HAP-1 (cell line): ENCODE measurements at regions not wholly inside any gene's neighbourhood (a gene's known extent, or its start where the extent isn't known, plus 50 kb on each side); places are given as distances from the start of the nearest gene placed in this dataset.
"Not testable (repeated sequence)": the region's sequence is repeated elsewhere in the genome, so short reads cannot be mapped to it uniquely, and the experiment has no call there.

Experiments
- DNase-seq, 2 experiments: peaks; one replicate each; pipeline ENCODE4 v3.0.0-alpha.2; 2016 to 2020; ENCODE audit warnings: low spot score in 2 of 2
- H3K27me3 ChIP-seq: fragments of 250-450 bp; sonication (Bioruptor Pico); 2 replicates; pipeline ENCODE4 v1.5.1; 2020; ENCODE audit warnings: low read depth, mild to moderate bottlenecking, moderate library complexity
- H3K36me3 ChIP-seq: fragments of 250-450 bp; sonication (Bioruptor Pico); replicated peaks from 2 replicates; pipeline ENCODE4 v1.5.1; 2020; ENCODE audit warnings: mild to moderate bottlenecking
- H3K4me1 ChIP-seq: fragments of 250-450 bp; sonication (Bioruptor Pico); 2 replicates; pipeline ENCODE4 v1.5.1; 2020; ENCODE audit warnings: mild to moderate bottlenecking
- H3K4me3 ChIP-seq: fragments of 250-450 bp; sonication (Bioruptor Pico); 2 replicates; pipeline ENCODE4 v1.5.1; 2020; ENCODE audit warnings: mild to moderate bottlenecking, moderate library complexity
- H3K9me3 ChIP-seq: fragments of 250-450 bp; sonication (Bioruptor Pico); 2 replicates; pipeline ENCODE4 v1.5.1; 2020; ENCODE audit warnings: mild to moderate bottlenecking, moderate library complexity
- in situ Hi-C: fragments of 300-500 bp; cut with MboI; formaldehyde crosslinking; loops from 3 replicates; pipeline ENCODE4 v1.14.3; 2020; ENCODE audit warnings: low sequenced_read_pairs, inconsistent platforms, mixed read lengths

DNA sequence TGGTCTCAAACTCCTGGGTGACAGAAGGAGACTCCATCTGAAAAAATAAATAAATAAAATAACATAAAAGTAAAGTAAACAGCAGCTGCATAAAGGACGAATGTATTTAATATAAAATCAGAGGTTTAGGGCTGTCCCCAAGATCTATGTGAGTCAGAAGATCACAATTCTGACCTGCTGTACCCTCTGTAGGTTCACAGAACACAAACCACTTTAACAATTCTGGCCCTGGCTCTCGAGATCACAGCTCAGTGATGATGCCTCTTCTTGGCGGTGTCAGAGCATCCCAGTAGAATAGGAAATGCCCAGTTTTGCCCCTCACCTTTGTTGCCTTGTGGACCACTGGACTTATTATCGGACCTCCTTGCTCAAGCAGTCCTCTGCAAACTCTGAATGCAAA lies 380.9 kb downstream of the TLE1 start:
- no peaks in the 10 kb centered on the region for H3K27me3 ChIP-seq
- no peaks in the 10 kb centered on the region for H3K36me3 ChIP-seq
- H3K9me3 ChIP-seq: no peaks in the 10 kb centered on the region
- no peak for DNase-seq
- H3K4me1 ChIP-seq: no peaks in the 10 kb centered on the region
- in situ Hi-C loops: no loop called here
- H3K4me3 ChIP-seq: no peak overlapping the region

DNA sequence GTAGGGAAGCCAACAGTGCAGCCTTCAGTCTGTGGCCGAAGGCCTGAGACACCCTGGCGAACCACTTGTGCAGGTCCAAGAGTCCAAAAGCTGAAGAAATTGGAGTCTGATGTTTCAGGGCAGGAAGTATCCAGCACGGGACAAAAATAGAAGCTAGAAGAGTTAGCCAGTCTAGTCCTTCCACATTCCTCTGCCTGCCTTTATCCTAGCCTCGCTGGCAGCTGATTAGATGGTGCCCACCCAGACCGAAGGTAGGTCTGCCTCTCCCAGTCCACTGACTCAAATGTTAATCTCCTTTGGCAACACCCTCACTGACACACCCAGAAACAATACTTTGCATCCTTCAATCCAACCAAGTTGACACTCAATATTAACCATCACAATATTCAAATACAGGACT lies 381.6 kb downstream of the TLE1 start:
- H3K27me3 ChIP-seq, DNase-seq, H3K4me3 ChIP-seq, H3K9me3 ChIP-seq, in situ Hi-C loops, H3K4me1 ChIP-seq, H3K36me3 ChIP-seq: not testable (repeated sequence)

DNA sequence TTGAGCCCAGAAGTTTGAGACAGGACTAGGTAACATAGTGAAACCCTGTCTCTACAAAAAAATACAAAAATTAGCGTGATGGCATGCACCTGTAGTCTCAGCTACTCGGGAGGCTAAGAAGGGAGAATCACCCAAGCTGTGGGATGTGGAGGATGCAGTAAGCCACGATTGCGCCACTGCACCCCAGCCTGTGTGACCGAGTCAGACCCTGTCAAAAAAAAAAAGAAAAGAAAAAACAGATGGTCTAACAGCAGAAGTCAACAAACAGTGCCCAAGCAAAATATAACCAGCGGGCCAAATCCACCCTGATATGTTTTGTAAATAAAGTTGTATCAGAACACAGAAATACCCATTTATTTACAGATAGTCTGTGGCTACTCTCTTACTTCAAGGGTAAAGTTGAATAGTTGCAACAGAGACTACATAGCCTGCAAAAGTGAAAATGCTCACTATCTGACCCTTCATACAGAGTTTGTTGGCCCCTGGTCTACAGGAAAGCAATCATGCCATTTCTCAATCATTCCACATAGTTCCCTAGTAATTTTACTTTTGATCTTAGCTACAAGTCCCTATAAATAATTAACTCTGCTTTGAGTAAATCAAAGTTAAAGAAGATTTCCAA lies 383.7 kb downstream of the TLE1 start:
- no peaks in the 10 kb centered on the region for H3K4me1 ChIP-seq
- no peak overlapping the region for H3K4me3 ChIP-seq
- no peaks in the 10 kb centered on the region for H3K27me3 ChIP-seq
- in situ Hi-C loops: no loop called here
- DNase-seq: no peak
- no peaks in the 10 kb centered on the region for H3K36me3 ChIP-seq
- H3K9me3 ChIP-seq: no peaks in the 10 kb centered on the region

DNA sequence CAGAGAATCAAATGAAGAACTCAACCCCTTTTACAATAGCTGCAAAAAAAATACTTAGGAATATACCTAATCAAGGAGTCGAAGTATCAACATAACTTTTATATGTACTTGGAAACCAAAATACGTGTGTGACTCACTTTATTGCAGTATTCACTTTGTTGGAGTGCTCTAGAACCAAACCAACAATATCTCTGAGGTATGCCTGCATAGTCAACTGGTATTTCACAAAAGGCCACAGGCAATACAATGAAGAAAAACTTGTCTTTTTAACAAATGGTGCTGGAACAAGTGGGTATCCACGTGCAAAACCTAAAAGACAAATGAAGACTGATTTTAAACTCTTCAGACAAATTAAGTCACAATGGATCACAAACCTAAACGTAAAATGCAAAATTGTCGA lies 385.7 kb downstream of the TLE1 start:
- Histone ChIP-seq H3K4me1 (no peaks in the 10 kb centered on the region), H3K9me3 (no peaks in the 10 kb centered on the region), H3K27me3 (no peaks in the 10 kb centered on the region), H3K4me3 (no peak overlapping the region), H3K36me3 (no peaks in the 10 kb centered on the region)
- no peak for DNase-seq
- in situ Hi-C loops: no loop called here

DNA sequence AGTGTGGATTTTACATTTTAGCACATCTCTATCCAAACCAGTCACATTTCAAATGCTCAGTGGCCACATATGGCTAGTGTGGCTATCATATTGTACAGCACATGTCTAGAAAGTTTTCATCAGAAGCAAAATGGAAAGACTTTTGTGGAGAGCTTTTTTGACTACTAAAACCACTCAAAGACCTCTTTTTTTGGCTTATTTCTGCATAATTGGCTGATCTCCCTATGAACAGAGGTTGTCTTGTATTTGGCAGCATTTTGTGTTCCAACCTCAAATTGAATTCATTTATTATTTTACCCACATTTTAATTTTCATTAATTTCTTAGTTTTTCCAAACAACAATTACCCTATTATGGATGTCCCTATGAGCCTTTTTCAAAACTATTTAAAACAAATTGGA lies 395.7 kb downstream of the TLE1 start:
- Histone ChIP-seq H3K27me3 (no peaks in the 10 kb centered on the region), H3K4me3 (no peak overlapping the region), H3K36me3 (no peaks in the 10 kb centered on the region), H3K4me1 (no peaks in the 10 kb centered on the region), H3K9me3 (no peaks in the 10 kb centered on the region)
- no peak for DNase-seq
- in situ Hi-C loops: no loop called here

DNA sequence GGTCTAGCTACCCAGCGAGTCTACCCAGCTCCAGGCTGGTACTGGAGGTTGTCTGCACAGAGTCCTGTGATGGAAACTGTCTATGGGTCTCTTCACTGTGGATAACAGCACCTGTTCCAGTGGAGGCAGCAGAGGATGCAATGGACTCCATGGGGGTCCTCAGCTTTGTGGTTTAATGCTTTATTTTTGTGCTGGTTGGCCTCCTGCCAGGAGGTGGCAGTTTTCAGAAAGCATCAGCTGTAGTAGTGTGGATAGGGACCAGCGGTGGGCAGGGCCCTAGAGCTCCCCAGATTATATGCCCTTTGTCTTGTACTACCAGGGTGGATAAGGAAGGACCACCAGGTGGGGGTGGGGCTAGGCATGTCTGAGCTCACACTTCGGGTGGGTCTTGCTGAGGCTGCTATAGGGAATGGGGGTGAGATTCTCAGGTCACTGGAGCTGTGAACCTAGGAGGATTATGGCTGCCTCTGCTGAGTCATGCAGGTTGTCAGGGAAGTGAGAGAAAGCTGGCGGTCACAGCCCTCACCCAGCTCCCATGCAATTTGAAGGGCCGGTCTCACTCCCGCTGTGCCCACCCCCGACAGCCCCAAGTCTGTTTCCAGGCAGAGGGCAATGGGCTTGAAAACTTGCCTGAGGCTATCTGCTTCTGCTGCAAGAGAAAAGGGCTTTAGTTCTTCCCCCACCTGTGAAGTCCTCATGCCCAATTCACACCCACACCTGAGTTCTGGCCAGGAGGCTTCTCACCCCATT lies 397.1 kb downstream of the TLE1 start:
- Histone ChIP-seq H3K4me1 (no peaks in the 10 kb centered on the region), H3K36me3 (no peaks in the 10 kb centered on the region), H3K9me3 (no peaks in the 10 kb centered on the region), H3K4me3 (no peak overlapping the region), H3K27me3 (no peaks in the 10 kb centered on the region)
- no peak for DNase-seq
- in situ Hi-C loops: no loop called here

DNA sequence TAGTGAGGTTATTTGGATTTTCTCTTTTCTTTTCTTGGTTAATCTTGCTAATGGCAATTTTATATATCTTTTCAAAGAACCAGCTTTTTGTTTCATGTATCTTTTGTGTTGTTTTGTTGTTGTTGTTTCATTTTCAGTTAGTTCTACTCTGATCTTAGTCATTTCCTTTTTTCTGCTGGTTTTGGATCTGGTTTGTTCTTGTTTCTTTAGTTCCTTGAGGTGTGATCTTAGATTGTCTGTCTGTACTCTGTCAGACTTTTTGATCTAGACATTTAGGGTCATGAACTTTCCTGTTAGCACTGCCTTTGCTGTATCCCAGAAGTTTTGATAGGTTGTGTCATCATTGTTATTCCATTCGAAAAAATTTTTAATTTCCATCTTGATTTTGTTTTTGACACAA lies 399.7 kb downstream of the TLE1 start:
- DNase-seq: no peak
- Histone ChIP-seq H3K4me1 (no peaks in the 10 kb centered on the region), H3K36me3 (no peaks in the 10 kb centered on the region), H3K4me3 (no peak overlapping the region), H3K27me3 (no peaks in the 10 kb centered on the region), H3K9me3 (no peaks in the 10 kb centered on the region)
- in situ Hi-C loops: no loop called here

DNA sequence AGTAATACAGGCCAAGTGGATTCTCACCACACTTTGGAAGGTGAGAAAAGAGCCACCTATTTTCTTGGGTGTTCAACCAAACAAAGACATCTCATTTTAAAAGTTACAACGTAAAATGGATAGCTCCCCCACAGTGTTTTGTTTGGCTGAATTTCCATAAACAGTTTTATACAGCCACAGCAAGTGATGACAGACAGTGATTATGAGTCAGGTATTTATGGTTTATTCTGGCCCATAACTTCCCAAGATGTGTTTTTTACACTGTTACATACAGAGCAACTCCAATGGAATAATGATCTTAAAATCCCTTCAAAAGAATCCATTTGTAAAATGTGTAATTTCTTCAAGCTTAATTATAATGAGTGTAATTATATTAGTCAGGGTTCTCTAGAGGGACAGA lies 421.3 kb downstream of the TLE1 start:
- in situ Hi-C loops: no loop called here
- Histone ChIP-seq H3K9me3 (no peaks in the 10 kb centered on the region), H3K4me1 (no peaks in the 10 kb centered on the region), H3K36me3 (no peaks in the 10 kb centered on the region), H3K27me3 (no peaks in the 10 kb centered on the region), H3K4me3 (no peak overlapping the region)
- DNase-seq: no peak

DNA sequence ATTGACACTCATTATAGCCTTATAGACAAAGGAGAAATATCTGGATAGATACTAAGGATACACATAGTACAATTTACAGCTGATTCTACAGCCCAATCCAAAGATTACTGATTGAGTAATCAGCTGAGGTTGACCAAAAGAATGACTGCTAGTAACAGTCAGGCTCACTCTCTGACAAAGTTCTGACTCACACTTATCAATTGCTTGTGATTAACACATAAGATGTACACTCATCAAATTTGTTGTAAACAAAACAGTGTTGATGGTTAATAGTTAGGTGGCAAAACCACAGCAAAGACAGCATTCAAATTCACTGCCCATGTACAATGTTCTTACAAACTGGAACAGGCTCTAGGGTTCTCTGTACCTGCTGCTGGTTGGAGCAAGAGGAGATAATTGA lies 422.7 kb downstream of the TLE1 start:
- in situ Hi-C loops: no loop called here
- Histone ChIP-seq H3K36me3 (no peaks in the 10 kb centered on the region), H3K4me1 (no peaks in the 10 kb centered on the region), H3K4me3 (no peak overlapping the region), H3K9me3 (no peaks in the 10 kb centered on the region), H3K27me3 (no peaks in the 10 kb centered on the region)
- DNase-seq: no peak

DNA sequence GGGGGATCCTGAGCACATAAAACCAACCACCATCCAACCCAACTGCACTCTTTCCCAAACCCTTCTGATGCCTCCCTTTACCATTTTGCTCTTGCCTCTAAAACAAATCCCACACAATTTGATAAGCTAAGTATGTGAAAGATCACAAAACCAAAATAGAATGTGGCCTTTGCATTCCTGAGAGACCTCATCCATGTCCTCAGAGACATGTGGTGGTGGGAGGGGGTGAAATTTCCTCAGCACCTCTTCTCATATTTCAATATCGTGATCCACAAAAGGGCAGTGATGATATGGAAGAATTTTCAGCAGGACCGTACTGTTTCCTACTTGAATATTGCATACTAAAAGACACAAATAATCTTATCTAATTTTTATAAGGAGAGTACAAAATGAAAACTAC lies 423.3 kb downstream of the TLE1 start:
- Histone ChIP-seq H3K4me1 (no peaks in the 10 kb centered on the region), H3K9me3 (no peaks in the 10 kb centered on the region), H3K27me3 (no peaks in the 10 kb centered on the region), H3K36me3 (no peaks in the 10 kb centered on the region), H3K4me3 (no peak overlapping the region)
- in situ Hi-C loops: no loop called here
- no peak for DNase-seq

DNA sequence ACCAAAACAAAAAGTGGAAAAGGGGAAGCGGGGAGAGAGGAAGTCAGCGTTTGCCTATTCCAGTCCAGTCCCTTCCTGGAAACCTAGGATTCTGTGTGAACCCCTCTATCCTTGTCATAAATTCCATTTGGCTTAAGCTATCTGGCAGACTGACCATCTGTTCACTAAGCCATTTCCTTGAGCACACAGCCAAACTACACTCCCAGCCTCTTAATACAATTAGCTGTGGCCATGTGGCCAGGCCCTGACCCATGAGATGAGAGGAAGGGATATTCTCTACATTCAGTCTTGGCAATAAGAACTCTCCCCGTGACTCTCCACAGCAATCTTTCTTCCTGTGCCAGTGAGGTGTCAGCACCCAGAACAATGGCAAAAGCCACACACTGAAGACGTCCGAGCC lies 424.8 kb downstream of the TLE1 start:
- in situ Hi-C loops: no loop called here
- no peak for DNase-seq
- Histone ChIP-seq H3K4me1 (no peaks in the 10 kb centered on the region), H3K27me3 (no peaks in the 10 kb centered on the region), H3K4me3 (no peak overlapping the region), H3K9me3 (no peaks in the 10 kb centered on the region), H3K36me3 (no peaks in the 10 kb centered on the region)

DNA sequence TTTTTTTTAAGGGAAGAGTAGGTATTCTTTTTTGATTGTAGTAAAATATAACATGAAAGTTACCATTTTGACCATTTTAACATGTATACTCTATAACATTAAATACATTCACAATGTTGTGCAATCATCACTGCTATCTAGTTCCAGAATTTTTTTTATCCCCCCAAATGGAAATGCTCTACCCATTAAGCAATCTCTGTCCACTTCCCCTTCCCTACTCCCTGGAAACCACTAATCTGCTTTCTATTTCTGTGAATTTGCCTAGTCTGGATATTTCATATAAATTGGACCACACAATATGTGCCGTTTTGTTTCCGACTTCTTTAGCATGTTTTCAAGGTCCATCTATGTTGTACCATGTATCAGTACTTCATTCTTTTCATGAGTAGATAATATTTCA lies 429.5 kb downstream of the TLE1 start:
- H3K4me1 ChIP-seq: no peaks in the 10 kb centered on the region
- no peak overlapping the region for H3K4me3 ChIP-seq
- in situ Hi-C loops: no loop called here
- no peaks in the 10 kb centered on the region for H3K36me3 ChIP-seq
- no peak for DNase-seq
- no peaks in the 10 kb centered on the region for H3K27me3 ChIP-seq
- no peaks in the 10 kb centered on the region for H3K9me3 ChIP-seq

DNA sequence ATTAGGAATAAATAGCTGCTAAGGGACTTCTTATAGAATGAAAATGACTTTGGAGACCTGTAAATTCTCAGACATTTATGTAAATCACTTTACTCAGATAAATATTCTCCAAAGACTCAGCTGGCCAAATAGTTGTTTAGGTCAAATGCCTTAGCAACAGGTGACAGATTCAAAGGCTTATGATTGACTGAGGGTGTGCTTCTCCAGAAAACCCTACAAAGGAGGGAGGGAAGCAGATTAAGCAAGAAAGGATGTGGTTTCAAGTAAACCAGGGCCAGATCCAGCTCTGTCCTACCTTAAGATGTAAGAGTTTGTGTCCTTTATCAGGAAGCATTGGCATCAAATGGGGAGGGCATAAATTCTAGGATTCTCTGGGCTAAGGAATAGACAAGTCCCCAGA lies 433.0 kb downstream of the TLE1 start:
- Histone ChIP-seq H3K27me3 (no peaks in the 10 kb centered on the region), H3K36me3 (no peaks in the 10 kb centered on the region), H3K9me3 (no peaks in the 10 kb centered on the region), H3K4me3 (no peak overlapping the region), H3K4me1 (no peaks in the 10 kb centered on the region)
- DNase-seq: no peak
- in situ Hi-C loops: no loop called here

DNA sequence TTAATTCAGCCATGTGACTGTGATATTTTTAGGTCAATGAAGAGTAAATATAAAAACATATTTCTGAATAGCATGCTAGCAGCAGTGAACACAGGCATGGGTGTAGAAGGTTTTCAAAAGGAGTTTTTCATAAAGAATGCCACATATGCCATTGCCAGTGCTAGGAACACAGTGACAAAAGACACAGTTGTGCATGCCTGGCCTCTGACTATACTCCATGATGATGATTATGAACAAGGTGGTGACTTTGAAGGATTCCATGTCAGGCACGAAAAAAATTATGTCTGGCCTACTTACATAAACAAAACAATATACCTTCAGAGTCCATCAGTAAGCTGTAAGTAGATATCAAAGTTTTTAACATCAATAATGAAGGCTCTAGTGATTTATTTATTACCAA lies 438.7 kb downstream of the TLE1 start:
- in situ Hi-C loops: no loop called here
- no peaks in the 10 kb centered on the region for H3K4me1 ChIP-seq

DNA sequence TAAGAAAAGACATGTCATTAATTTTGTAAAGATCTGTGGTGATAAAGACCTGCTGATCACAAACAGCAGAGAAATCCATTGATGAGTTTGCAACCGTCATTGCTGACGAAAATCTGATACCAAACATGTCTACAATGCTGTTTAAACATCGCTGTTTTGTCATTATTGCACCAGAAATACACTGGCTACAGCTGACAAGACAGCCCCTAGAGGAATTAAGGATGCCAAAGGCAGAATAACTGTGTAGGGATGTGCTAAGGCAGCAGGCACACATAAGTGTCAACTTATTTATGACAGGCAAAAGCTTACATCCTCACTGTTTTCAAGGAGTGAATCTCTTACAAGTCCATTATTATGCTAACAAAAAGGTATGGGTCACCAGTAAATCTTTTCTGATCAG lies 439.3 kb downstream of the TLE1 start:
- DNase-seq: no peak
- H3K36me3 ChIP-seq: no peaks in the 10 kb centered on the region
- in situ Hi-C loops: no loop called here
- no peak overlapping the region for H3K4me3 ChIP-seq
- H3K27me3 ChIP-seq: no peaks in the 10 kb centered on the region
- H3K4me1 ChIP-seq: no peaks in the 10 kb centered on the region
- no peaks in the 10 kb centered on the region for H3K9me3 ChIP-seq

More for the DNA sequence above, 438.7 kb downstream of the TLE1 start:
- no peaks in the 10 kb centered on the region for H3K9me3 ChIP-seq
- no peaks in the 10 kb centered on the region for H3K27me3 ChIP-seq
- no peak overlapping the region for H3K4me3 ChIP-seq
- no peak for DNase-seq
- no peaks in the 10 kb centered on the region for H3K36me3 ChIP-seq
